ENCODE measurements at regions not wholly inside any gene's neighbourhood (a gene's known extent, or its start where the extent isn't known, plus 50 kb on each side); places are given as distances from the start of the nearest gene placed in this dataset.
"Not testable (repeated sequence)": the region's sequence is repeated elsewhere in the genome, so short reads cannot be mapped to it uniquely, and the experiment has no call there.

DNA sequence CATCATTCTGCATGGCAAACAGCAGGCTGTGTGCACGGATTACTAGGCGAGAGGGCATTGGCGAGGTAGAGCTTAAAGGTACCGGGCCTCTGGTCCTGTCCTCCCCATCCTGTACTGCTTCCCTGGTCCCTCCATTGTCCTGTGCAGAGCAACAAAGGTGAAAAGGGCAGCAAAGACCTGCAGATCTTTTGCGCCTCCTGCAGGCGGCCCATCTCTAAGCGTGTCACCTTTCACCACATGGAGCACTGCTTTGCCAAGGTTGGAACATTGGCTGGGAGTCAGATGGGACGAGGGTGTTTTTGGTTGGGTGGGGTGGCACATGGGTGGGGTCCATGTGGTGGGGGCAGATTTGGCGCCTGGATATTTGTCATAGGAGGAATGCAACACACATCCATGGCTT, 64.7 kb upstream of the UXT start:
- peaks cover 26% of the 10 kb centered on the region for H3K9me3 Mint-ChIP-seq (ENCODE audit: low read depth)
- TF ChIP-seq, protein P1, sequence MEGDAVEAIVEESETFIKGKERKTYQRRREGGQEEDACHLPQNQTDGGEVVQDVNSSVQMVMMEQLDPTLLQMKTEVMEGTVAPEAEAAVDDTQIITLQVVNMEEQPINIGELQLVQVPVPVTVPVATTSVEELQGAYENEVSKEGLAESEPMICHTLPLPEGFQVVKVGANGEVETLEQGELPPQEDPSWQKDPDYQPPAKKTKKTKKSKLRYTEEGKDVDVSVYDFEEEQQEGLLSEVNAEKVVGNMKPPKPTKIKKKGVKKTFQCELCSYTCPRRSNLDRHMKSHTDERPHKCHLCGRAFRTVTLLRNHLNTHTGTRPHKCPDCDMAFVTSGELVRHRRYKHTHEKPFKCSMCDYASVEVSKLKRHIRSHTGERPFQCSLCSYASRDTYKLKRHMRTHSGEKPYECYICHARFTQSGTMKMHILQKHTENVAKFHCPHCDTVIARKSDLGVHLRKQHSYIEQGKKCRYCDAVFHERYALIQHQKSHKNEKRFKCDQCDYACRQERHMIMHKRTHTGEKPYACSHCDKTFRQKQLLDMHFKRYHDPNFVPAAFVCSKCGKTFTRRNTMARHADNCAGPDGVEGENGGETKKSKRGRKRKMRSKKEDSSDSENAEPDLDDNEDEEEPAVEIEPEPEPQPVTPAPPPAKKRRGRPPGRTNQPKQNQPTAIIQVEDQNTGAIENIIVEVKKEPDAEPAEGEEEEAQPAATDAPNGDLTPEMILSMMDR (IDR thresholded peaks at IDR 0.05): no peak
- no peaks in the 10 kb centered on the region for H3K36me3 Mint-ChIP-seq (ENCODE audit: low read depth)

DNA sequence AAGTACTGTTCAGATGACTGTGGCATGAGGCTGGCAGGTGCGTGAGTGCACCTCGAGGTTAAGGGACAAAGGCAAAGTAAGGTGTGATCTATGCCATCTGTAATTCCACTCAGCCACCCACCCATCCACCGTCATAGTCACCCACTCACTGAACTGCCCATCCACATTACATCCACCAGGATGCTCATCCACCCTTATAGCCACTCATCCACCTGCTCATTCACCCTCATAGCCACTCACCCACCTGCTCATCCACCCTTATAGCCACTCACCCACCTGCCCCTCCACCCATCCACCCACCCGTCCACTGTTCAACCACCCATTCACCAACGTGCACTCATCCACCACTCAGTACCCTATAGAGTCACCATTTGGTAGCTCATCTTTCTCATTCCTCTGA, 64.1 kb upstream of the UXT start:
- Mint-ChIP-seq H3K9me3 (ENCODE audit: low read depth) (peaks cover 26% of the 10 kb centered on the region), H3K27me3 (ENCODE audit: low read depth) (no peaks in the 10 kb centered on the region), H3K36me3 (ENCODE audit: low read depth) (no peaks in the 10 kb centered on the region), H3K4me1 (ENCODE audit: low read depth) (no peaks in the 10 kb centered on the region), H3K27ac (ENCODE audit: unreplicated experiment) (no peak overlapping the region), H3K4me3 (ENCODE audit: unreplicated experiment) (no peak overlapping the region)
- TF ChIP-seq, protein P1 (IDR thresholded peaks at IDR 0.05): no peak
- DNase-seq (ENCODE audit: low spot score): no peak

More for the DNA sequence above, 64.7 kb upstream of the UXT start:
- H3K4me1 Mint-ChIP-seq (ENCODE audit: low read depth): no peaks in the 10 kb centered on the region
- H3K27ac Mint-ChIP-seq (ENCODE audit: unreplicated experiment): no peak overlapping the region
- DNase-seq (ENCODE audit: low spot score): no peak
- H3K4me3 Mint-ChIP-seq (ENCODE audit: unreplicated experiment): no peak overlapping the region
- no peaks in the 10 kb centered on the region for H3K27me3 Mint-ChIP-seq (ENCODE audit: low read depth)

DNA sequence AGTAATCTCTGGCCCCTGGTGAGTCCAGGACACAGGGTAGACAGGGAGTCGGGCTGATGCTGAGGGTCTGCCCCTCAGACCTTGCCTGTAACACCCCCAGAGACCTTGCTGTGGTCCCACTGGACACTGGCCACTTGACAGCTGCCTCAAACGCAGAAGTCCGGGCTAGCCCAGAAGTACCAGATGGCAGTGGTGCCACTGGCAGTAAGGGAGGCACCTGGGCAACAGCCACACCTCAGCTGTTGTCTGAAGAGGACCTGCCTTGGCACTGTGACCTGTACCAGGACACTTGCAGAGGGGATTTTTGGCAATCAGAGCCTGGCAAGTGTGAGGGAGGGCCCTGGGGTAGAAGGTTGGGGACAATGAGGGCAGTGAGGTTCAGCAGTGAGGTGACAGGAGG, 63.3 kb upstream of the UXT start:
- TF ChIP-seq, protein P1 (IDR thresholded peaks at IDR 0.05): no peak
- H3K4me3 Mint-ChIP-seq (ENCODE audit: unreplicated experiment): no peak overlapping the region
- no peak overlapping the region for H3K27ac Mint-ChIP-seq (ENCODE audit: unreplicated experiment)
- no peaks in the 10 kb centered on the region for H3K4me1 Mint-ChIP-seq (ENCODE audit: low read depth)
- peaks cover 24% of the 10 kb centered on the region for H3K9me3 Mint-ChIP-seq (ENCODE audit: low read depth)
- no peak for DNase-seq (ENCODE audit: low spot score)
- H3K27me3 Mint-ChIP-seq (ENCODE audit: low read depth): no peaks in the 10 kb centered on the region
- no peaks in the 10 kb centered on the region for H3K36me3 Mint-ChIP-seq (ENCODE audit: low read depth)

DNA sequence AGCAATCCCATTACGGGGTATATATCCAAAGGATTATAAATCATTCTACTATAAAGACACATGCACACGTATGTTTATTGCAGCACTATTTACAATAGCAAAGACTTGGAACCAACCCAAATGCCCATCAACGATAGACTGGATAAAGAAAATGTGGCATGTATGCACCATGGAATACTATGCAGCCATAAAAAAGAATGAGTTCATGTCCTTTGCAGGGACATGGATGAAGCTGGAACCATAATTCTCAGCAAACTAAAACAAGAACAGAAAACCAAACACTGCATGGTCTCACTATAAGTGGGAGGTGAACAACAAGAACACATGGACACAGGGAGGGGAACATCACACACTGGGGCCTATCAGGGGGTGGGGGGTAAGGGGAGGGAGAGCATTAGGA, 56.1 kb upstream of the UXT start:
- H3K36me3 Mint-ChIP-seq (ENCODE audit: low read depth); DNase-seq (ENCODE audit: low spot score); H3K27me3 Mint-ChIP-seq (ENCODE audit: low read depth); H3K4me1 Mint-ChIP-seq (ENCODE audit: low read depth); H3K27ac Mint-ChIP-seq (ENCODE audit: unreplicated experiment); H3K4me3 Mint-ChIP-seq (ENCODE audit: unreplicated experiment): not testable (repeated sequence)
- peaks cover 18% of the 10 kb centered on the region for H3K9me3 Mint-ChIP-seq (ENCODE audit: low read depth)

DNA sequence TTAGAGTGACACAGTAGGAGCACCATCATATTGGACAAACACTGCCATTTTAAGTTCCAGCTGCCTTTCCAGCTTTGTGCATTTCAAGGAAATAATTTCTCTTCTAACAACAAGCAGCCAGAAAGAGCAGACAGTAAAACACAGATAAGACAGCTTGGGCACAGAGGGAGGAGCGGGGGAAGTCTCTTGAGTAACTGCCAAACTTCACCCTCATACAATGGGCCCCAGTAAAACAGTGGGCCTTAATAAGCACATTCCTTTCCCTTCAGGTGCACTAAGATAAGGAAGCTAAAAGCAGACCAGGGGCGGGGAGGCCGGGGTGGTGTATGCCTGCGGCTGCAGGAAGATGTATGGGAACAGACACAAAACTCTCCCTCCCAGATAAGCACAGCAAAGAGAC, 53.7 kb upstream of the UXT start:
- not testable (repeated sequence) for H3K4me3 Mint-ChIP-seq (ENCODE audit: unreplicated experiment); H3K4me1 Mint-ChIP-seq (ENCODE audit: low read depth); H3K36me3 Mint-ChIP-seq (ENCODE audit: low read depth); DNase-seq (ENCODE audit: low spot score); H3K27me3 Mint-ChIP-seq (ENCODE audit: low read depth); H3K27ac Mint-ChIP-seq (ENCODE audit: unreplicated experiment)
- peaks cover 18% of the 10 kb centered on the region for H3K9me3 Mint-ChIP-seq (ENCODE audit: low read depth)

DNA sequence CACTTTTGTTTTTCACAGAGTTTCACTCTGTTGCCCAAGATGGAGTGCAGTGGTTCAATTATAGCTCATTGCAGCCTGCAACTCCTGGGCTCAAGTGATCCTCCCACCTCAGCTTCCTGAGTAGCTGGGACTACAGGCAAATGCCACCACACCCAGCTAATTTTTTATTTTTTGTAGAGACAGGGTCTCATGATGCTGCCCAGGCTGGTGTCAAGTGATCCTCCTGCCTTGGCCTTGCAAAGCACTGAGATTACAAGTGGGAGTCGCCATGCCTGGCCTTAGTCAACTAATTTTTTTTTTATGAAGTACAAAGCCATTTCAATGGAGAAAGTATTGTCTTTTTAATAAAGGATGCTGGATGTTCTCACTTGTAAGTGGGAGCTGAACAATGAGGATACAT, 51.3 kb upstream of the UXT start:
- Mint-ChIP-seq H3K9me3 (ENCODE audit: low read depth) (peaks cover 25% of the 10 kb centered on the region), H3K4me3 (ENCODE audit: unreplicated experiment) (no peak overlapping the region), H3K27me3 (ENCODE audit: low read depth) (peaks cover 6% of the 10 kb centered on the region), H3K27ac (ENCODE audit: unreplicated experiment) (no peak overlapping the region), H3K4me1 (ENCODE audit: low read depth) (no peaks in the 10 kb centered on the region), H3K36me3 (ENCODE audit: low read depth) (no peaks in the 10 kb centered on the region)
- no peak for DNase-seq (ENCODE audit: low spot score)
- TF ChIP-seq, protein P1 (IDR thresholded peaks at IDR 0.05): no peak

Measured in chondrocyte (in vitro differentiated cells).